Keratinocyte (primary cell): ENCODE measurements at regions not wholly inside any gene's neighbourhood (a gene's known extent, or its start where the extent isn't known, plus 50 kb on each side); places are given as distances from the start of the nearest gene placed in this dataset.

Source experiments
- DNase-seq: peaks from one replicate; pipeline ENCODE4 v3.0.0-alpha.2; 2011; ENCODE audit warnings: low read depth, missing footprints, low spot score
- FAIRE-seq: peaks from 2 replicates; lab custom pipeline; 2011; peaks lifted over from hg19 to GRCh38; lab: Jason Lieb, UNC
- H2AFZ ChIP-seq: 2 replicates; pipeline ENCODE4 v1.6.0; 2012; ENCODE audit warnings: low read length, control low read depth, inconsistent platforms; ENCODE audit not compliant: control insufficient read depth
- H3K27ac ChIP-seq: 2 replicates; pipeline ENCODE4 v1.5.1; 2011; ENCODE audit warnings: low read length; ENCODE audit not compliant: control insufficient read depth, insufficient read depth
- H3K27me3 ChIP-seq: 3 replicates; pipeline ENCODE4 v1.6.0; 2011; ENCODE audit warnings: low read length; ENCODE audit not compliant: control insufficient read depth, insufficient read depth; ENCODE audit errors: extremely low read depth
- H3K36me3 ChIP-seq, 2 experiments: 2 replicates in 1 of 2; 3 replicates in 1 of 2; pipeline ENCODE4 v1.5.1; 2011; ENCODE audit warnings: low read length in 2 of 2, mild to moderate bottlenecking in 1 of 2; ENCODE audit not compliant: control insufficient read depth in 2 of 2, insufficient read depth in 2 of 2; ENCODE audit errors: extremely low read depth in 1 of 2
- H3K4me1 ChIP-seq: 3 replicates; pipeline ENCODE4 v1.5.1; 2011; ENCODE audit warnings: low read length; ENCODE audit not compliant: control insufficient read depth, insufficient read depth; ENCODE audit errors: extremely low read depth
- H3K4me2 ChIP-seq: 3 replicates; pipeline ENCODE4 v1.6.0; 2011; ENCODE audit warnings: low read depth, low read length; ENCODE audit not compliant: control insufficient read depth, insufficient read depth; ENCODE audit errors: extremely low read depth
- H3K4me3 ChIP-seq, 3 experiments: fragments of 200-600 bp in 1 of 3; sonication (generic) in 1 of 3; 2 replicates in 2 of 3; 3 replicates in 1 of 3; pipeline ENCODE4 v1.5.1; 2011 to 2016; ENCODE audit warnings: low read length in 3 of 3, mild to moderate bottlenecking in 3 of 3, control low read depth in 2 of 3, inconsistent platforms in 1 of 3, low read depth in 1 of 3, mixed read lengths in 1 of 3, mixed run types in 1 of 3, moderate library complexity in 1 of 3; ENCODE audit not compliant: control insufficient read depth in 2 of 3, insufficient read depth in 2 of 3; ENCODE audit errors: extremely low read depth in 1 of 3
- H3K79me2 ChIP-seq: 2 replicates; pipeline ENCODE4 v1.6.0; 2012; ENCODE audit warnings: low read length; ENCODE audit not compliant: control insufficient read depth, insufficient read depth
- H3K9ac ChIP-seq: 3 replicates; pipeline ENCODE4 v1.6.0; 2011; ENCODE audit warnings: low read length; ENCODE audit not compliant: control insufficient read depth, insufficient read depth; ENCODE audit errors: extremely low read depth
- H3K9me1 ChIP-seq: 3 replicates; pipeline ENCODE4 v1.6.0; 2011; ENCODE audit warnings: low read length; ENCODE audit not compliant: control insufficient read depth, insufficient read depth; ENCODE audit errors: extremely low read depth
- H3K9me3 ChIP-seq: 2 replicates; pipeline ENCODE4 v1.5.1; 2012; ENCODE audit warnings: low read depth, low read length; ENCODE audit not compliant: control insufficient read depth
- H4K20me1 ChIP-seq: 3 replicates; pipeline ENCODE4 v1.6.0; 2011; ENCODE audit warnings: low read length; ENCODE audit not compliant: control insufficient read depth, insufficient read depth; ENCODE audit errors: extremely low read depth
- EZH2 ChIP-seq: IDR thresholded peaks from one replicate; pipeline ENCODE4 v1.6.1; 2012; ENCODE audit warnings: inconsistent platforms, mild to moderate bottlenecking, low read length, moderate library complexity
- dilution Hi-C: fragments of 300-500 bp; cut with MboI; formaldehyde crosslinking; loops from one replicate; pipeline ENCODE4 v1.7.0; 2020; ENCODE audit warnings: low sequenced_read_pairs; ENCODE audit not compliant: extremely low pct_ligation_motif_present
- TF ChIP-seq, protein P1 (sequence below), 3 experiments: IDR thresholded peaks in 1 of 3; conservative IDR thresholded peaks in 1 of 3; optimal IDR thresholded peaks in 1 of 3; 2 replicates in 2 of 3; 3 replicates in 1 of 3; pipeline versions ENCODE3 to v1.5.1; 2011; ENCODE audit warnings: low read length in 3 of 3, mild to moderate bottlenecking in 3 of 3, moderate library complexity in 2 of 3, control low read depth in 1 of 3, inconsistent platforms in 1 of 3; ENCODE audit not compliant: insufficient read depth in 2 of 3; ENCODE audit errors: extremely low read depth in 1 of 3

GRCh38 chr3:59408047-59408624 is 358.3 kb upstream of the CFAP20DC start:
- H3K27me3 ChIP-seq: no peaks in the 10 kb centered on the region
- dilution Hi-C loops: no loop called here
- no peaks in the 10 kb centered on the region for H3K79me2 ChIP-seq
- H2AFZ ChIP-seq: no peak overlapping the region
- no peak overlapping the region for H3K4me2 ChIP-seq
- no peaks in the 10 kb centered on the region for H3K9me3 ChIP-seq
- TF ChIP-seq, protein P1, sequence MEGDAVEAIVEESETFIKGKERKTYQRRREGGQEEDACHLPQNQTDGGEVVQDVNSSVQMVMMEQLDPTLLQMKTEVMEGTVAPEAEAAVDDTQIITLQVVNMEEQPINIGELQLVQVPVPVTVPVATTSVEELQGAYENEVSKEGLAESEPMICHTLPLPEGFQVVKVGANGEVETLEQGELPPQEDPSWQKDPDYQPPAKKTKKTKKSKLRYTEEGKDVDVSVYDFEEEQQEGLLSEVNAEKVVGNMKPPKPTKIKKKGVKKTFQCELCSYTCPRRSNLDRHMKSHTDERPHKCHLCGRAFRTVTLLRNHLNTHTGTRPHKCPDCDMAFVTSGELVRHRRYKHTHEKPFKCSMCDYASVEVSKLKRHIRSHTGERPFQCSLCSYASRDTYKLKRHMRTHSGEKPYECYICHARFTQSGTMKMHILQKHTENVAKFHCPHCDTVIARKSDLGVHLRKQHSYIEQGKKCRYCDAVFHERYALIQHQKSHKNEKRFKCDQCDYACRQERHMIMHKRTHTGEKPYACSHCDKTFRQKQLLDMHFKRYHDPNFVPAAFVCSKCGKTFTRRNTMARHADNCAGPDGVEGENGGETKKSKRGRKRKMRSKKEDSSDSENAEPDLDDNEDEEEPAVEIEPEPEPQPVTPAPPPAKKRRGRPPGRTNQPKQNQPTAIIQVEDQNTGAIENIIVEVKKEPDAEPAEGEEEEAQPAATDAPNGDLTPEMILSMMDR (optimal IDR thresholded peaks at IDR 0.05 in 1 of 3, IDR thresholded peaks at IDR 0.05 in 1 of 3, conservative IDR thresholded peaks at IDR 0.05 in 1 of 3; ENCODE audit: extremely low read depth in 1 of 3, insufficient read depth in 2 of 3, low read length in 3 of 3): no peak
- TF ChIP-seq EZH2: no peak
- H3K9ac ChIP-seq: no peak overlapping the region
- H4K20me1 ChIP-seq: no peaks in the 10 kb centered on the region
- no peak overlapping the region for H3K27ac ChIP-seq
- no peaks in the 10 kb centered on the region for H3K4me1 ChIP-seq
- no peaks in the 10 kb centered on the region for H3K36me3 ChIP-seq
- DNase-seq (no peak), FAIRE-seq (no peak)
- no peaks in the 10 kb centered on the region for H3K9me1 ChIP-seq
- no peak overlapping the region for H3K4me3 ChIP-seq

DNA sequence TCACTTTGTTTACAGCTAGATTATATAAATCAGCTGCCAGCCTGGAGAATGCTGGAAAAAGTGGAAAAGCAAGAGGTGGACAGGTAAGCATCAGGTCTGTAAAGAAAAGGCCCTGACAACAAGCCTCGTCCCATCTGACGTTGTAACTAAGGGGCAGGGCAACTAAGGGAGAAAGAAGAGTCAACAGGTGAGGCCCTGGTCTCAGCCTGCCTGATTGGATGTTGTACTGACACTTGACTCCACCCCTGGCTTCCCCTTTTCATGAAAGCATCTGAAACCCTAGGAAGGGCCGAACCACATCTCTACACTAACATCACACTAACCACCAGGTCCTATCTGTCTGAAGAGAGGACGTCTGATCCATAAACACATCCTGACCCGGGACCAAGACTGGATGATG is 357.6 kb upstream of the CFAP20DC start:
- H3K4me2 ChIP-seq: no peak overlapping the region
- H3K79me2 ChIP-seq: no peaks in the 10 kb centered on the region
- DNase-seq (no peak), FAIRE-seq (no peak)
- dilution Hi-C loops: no loop called here
- H2AFZ ChIP-seq: no peak overlapping the region
- no peaks in the 10 kb centered on the region for H3K9me1 ChIP-seq
- H4K20me1 ChIP-seq: no peaks in the 10 kb centered on the region
- H3K4me3 ChIP-seq: no peak overlapping the region
- H3K9me3 ChIP-seq: no peaks in the 10 kb centered on the region
- H3K27ac ChIP-seq: no peak overlapping the region
- H3K36me3 ChIP-seq: no peaks in the 10 kb centered on the region
- TF ChIP-seq, protein P1 (optimal IDR thresholded peaks at IDR 0.05 in 1 of 3, IDR thresholded peaks at IDR 0.05 in 1 of 3, conservative IDR thresholded peaks at IDR 0.05 in 1 of 3; ENCODE audit: extremely low read depth in 1 of 3, insufficient read depth in 2 of 3, low read length in 3 of 3): no peak
- no peak for TF ChIP-seq EZH2
- no peaks in the 10 kb centered on the region for H3K27me3 ChIP-seq
- no peak overlapping the region for H3K9ac ChIP-seq
- no peaks in the 10 kb centered on the region for H3K4me1 ChIP-seq
